ENCODE measurements at regions not wholly inside any gene's neighbourhood (a gene's known extent, or its start where the extent isn't known, plus 50 kb on each side); places are given as distances from the start of the nearest gene placed in this dataset.
A peak's percentile ranks its signal among the peaks of the same experiment; 100 is the strongest.

DNA sequence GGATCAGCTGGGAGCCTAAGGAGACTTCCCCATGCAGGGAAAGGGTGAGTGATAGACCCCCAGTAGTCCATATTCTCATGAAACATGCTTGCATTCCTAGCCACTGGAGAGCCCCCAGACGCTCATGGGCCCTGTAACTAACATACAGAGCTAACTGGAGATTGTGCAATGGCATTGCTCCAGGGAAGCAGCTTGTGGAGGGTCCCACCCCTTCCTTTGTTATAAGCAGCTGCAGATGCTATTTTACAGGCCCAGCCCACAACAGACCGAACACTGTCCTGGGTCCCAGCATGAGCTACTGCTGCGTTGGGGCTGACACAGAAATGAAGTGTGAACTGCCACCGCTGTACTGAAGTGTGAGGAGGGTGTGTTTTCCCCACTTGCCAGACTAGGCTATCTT is 1465.7 kb upstream of the DIAPH2 start:
- TF ChIP-seq, protein P1, sequence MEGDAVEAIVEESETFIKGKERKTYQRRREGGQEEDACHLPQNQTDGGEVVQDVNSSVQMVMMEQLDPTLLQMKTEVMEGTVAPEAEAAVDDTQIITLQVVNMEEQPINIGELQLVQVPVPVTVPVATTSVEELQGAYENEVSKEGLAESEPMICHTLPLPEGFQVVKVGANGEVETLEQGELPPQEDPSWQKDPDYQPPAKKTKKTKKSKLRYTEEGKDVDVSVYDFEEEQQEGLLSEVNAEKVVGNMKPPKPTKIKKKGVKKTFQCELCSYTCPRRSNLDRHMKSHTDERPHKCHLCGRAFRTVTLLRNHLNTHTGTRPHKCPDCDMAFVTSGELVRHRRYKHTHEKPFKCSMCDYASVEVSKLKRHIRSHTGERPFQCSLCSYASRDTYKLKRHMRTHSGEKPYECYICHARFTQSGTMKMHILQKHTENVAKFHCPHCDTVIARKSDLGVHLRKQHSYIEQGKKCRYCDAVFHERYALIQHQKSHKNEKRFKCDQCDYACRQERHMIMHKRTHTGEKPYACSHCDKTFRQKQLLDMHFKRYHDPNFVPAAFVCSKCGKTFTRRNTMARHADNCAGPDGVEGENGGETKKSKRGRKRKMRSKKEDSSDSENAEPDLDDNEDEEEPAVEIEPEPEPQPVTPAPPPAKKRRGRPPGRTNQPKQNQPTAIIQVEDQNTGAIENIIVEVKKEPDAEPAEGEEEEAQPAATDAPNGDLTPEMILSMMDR (IDR thresholded peaks at IDR 0.05; ENCODE audit: low read depth, low read length), result no peak
- no peak for DNase-seq (ENCODE audit: extremely low read depth, low read depth)

DNA sequence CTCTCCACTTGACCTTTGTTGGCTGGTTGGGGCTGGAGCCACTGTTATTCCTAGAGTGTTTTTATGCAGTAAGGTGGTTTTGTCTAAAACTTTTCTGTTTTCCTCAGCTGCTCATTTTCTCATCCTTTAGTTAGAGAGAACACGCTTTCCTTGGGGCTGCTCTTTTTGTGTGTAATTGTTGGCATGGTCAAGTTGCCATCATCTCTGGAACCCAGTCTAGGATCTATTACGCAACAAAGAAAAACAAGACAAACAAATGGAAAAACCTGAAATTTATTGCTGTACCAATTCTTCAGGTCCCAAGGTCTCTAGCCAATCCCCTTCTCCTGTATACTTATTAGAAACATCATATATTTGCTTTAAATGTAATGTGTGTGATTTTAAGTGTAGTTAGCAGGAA is 1436.3 kb upstream of the DIAPH2 start:
- DNase-seq (ENCODE audit: extremely low read depth, low read depth), result no peak

DNA sequence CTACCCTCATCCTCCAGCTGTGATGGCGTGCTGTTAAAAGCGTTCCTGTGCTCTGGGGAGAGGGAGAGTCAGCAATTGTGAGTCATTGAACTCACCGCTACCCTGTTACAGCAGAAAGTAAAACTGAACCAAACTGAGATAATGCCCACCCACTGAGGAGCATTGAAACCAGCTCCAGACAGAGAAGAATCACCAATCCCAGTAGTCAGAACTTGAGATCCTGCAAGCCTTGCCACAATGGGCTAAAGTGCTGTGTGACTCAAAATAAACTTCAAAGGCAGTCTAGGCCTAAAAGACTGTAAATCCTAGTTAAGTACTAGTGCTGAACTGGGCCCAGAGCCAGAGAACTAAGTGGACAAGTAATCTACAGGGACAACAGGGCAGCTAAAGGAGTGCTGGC is 1394.2 kb upstream of the DIAPH2 start:
- DNase-seq (ENCODE audit: extremely low read depth, low read depth), result no peak
- TF ChIP-seq, protein P1 (IDR thresholded peaks at IDR 0.05; ENCODE audit: low read depth, low read length), result no peak

More for the DNA sequence above, 1436.3 kb upstream of the DIAPH2 start:
- TF ChIP-seq, protein P1 (IDR thresholded peaks at IDR 0.05; ENCODE audit: low read depth, low read length), result no peak

DNA sequence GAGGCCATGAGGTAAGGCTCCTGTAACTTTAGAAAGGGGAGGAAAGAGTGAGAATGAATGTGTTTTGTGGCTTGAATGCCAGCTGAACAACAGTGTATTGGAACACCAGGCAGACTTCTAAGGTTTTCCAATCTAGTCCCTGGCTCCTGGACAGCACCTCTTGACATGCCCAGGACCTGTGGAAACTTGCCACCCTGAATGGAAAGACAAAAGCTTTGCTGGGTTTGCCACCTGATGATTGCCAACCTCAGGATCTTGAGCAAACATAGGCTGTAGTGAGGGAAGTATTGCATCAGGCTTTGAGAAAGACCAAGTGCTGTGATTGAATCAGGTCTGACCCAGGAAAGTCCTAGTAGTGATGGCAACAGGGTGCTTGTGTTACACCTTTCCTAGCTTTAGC is 1393.1 kb upstream of the DIAPH2 start:
- TF ChIP-seq, protein P1 (IDR thresholded peaks at IDR 0.05; ENCODE audit: low read depth, low read length), result no peak
- DNase-seq (ENCODE audit: extremely low read depth, low read depth), result no peak

DNA sequence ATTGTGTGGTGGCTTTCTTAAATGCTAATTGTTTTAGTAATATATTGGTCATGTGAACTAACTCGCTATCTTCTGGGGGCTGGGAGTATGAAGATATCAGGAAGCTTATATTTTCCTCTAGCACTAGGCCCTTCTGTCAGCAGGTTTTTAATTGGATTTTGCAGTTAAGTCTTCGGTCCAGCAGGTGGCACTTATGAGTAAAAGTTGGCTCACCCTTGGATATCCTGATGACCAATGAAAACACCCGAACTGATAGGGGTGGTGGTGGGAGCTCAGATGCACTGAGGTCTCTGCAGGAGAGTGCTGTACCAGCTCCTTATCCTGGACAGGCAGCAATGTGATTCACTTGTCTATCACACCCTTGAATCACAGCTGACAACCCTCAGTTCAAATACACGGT is 1365.8 kb upstream of the DIAPH2 start:
- DNase-seq (ENCODE audit: extremely low read depth, low read depth), result no peak
- TF ChIP-seq, protein P1 (IDR thresholded peaks at IDR 0.05; ENCODE audit: low read depth, low read length), result peak; percentile 39

DNA sequence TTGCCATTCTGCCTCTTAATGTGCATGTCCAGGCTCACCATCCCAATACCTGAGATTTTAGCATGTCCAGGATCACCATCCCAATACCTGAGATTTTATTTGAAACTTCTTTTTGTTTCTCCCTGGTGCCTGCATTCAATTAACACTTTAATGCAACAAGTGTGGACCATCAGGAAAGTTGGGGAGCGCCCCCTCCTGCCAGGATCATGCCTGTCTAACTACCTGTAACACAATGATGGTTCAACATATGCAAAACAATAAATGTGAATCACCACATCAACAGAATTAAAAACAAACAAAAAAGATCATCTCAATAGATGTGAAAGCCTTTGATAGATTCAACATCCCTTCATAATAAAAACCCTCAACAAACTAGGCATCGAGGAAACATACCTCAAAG is 1359.5 kb upstream of the DIAPH2 start:
- DNase-seq (ENCODE audit: extremely low read depth, low read depth), result no peak
- TF ChIP-seq, protein P1 (IDR thresholded peaks at IDR 0.05; ENCODE audit: low read depth, low read length), result no peak

DNA sequence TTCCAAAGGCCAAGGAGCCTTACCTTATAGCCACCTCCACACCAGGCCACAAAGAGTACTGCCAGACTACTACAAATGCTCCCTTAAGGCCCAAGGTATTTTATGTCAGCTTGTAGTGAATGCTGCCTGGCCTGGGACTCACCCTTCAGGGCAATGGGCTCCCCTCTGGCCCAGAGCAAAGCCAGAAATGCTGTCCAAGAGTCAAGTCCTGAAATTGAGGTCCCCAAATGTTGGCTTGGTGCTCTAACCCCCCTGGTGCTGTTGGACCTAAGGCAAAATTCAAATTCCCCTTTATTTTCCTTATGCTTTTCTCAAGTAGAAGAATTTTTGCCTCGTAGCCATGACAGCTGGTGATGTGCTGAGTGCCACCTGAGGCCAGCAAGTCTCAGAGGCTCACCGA is 1354.3 kb upstream of the DIAPH2 start:
- no peak for DNase-seq (ENCODE audit: extremely low read depth, low read depth)
- TF ChIP-seq, protein P1 (IDR thresholded peaks at IDR 0.05; ENCODE audit: low read depth, low read length), result no peak

Data from AG09319 (cell line).